GM12874 (cell line): ENCODE measurements at regions not wholly inside any gene's neighbourhood (a gene's known extent, or its start where the extent isn't known, plus 50 kb on each side); places are given as distances from the start of the nearest gene placed in this dataset.

Source experiments
- CTCF ChIP-seq: IDR thresholded peaks from 2 replicates; pipeline ENCODE4 v1.5.1; 2011; ENCODE audit warnings: low read depth, mild to moderate bottlenecking, control low read depth, low read length, moderate library complexity; ENCODE audit not compliant: insufficient read depth

DNA sequence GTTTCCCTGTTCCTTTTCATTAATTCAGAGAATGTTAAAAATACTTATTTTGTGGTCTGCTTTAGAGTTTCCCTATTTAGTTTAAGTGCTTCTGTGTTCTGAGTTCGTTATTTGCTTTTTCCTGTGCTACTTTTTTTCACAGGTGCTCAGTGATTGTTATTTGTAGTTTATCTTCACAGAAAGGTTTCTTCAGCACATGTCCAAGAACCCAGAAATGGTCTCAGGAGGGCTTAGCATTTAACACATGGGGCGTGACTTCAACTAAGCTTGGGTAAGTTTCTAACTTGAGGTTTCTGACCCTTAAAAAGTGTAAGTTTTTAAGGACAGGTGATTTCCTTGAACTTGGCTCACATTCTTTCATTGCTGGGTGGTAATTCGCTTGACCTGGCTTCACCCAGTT lies 157.3 kb downstream of the AASDHPPT start:
- TF ChIP-seq CTCF: no peak

- no peak for TF ChIP-seq CTCF
Observed at GRCh38 chr11:106236295-106236694, 158.8 kb downstream of the AASDHPPT start.

- no peak for TF ChIP-seq CTCF
Observed at GRCh38 chr11:106238704-106239360, 161.4 kb downstream of the AASDHPPT start.

- no peak for TF ChIP-seq CTCF
Observed at GRCh38 chr11:106241601-106242257, 164.3 kb downstream of the AASDHPPT start.

DNA sequence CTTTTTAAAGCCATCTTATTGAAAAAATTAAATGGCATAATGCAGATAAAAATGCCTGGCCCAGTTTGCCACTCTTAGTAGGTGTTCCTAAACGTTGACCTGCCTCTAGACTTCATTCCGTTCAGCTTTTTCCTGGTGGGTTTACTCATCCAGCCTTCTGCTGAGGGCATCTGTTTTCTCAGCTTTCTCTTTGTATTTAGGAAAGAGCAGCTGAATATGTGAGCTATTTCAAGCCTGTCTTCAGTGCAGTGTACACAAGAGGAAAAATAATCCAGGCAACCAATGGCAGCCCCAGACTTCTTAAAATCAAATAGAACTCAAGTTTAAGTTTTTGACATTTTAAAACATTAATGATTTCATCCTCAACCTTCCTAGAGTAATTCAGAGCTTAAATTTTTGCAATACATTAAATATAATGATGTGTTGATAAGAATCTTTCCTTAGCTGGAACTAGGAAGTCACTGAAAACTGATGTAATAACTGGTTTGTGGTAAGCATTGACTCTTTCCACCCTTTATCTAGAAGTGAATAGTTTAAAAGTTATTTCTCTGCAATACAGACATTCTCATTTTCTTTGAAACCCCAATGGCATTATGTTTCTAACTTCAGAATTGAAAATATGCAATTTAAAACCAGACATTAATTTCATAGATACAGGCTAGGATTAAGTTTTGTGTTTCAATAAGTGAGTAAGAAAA lies 165.4 kb downstream of the AASDHPPT start:
- TF ChIP-seq CTCF: no peak

DNA sequence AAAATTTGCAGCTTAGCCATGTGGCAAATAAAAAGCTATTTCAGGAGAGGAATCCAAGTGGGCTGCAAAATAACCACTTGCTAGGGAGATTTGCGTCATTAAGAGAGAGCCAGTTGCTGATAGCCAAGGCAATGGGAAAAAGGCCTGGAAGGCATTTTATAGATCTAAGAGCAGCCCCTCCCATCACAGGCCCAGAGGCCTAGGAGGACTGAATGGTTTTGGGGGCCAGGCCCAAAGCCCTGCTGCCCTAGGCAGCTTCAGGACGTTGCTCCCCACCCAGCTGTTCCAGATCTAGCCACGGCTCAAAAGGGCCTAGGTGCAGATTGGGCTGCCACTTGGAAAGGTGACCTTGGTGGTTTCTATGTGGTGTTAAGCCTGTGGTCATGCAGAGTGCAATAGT lies 169.0 kb downstream of the AASDHPPT start:
- TF ChIP-seq CTCF: no peak

DNA sequence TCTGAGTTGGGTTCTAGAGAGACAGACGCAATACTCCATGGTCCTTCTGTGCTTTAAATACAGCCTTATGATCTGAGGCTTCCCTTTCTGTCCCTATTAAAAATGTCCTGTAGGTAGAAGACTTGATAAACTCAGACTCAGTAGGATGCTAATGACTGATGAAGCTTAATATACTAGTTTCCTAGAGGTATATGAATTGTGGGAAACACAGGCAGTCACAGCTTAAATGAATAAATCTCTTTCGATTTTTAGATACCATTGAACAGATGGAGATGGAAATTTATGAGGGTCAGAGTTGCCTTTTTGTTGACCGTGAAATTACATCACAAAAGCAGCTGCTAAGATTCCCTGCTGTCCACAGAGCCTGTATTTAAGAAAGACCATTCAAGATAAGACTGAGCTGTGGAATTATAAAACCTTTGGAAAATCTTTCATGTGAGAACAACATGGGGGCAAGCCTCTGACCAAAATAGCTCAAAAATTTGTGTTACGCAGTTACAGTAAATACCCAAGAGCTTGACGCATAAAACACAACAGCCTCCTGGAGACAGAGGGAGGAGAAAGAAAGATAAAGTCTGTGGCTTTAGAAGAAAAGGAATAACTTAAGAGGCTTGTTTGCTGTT lies 172.3 kb downstream of the AASDHPPT start:
- TF ChIP-seq CTCF: no peak
